Gastroesophageal sphincter (tissue), 3 donors: ENCODE measurements at regions not wholly inside any gene's neighbourhood (a gene's known extent, or its start where the extent isn't known, plus 50 kb on each side); places are given as distances from the start of the nearest gene placed in this dataset.

Source experiments
- POLR2A ChIP-seq, 2 donors: fragments of 450-650 bp; IDR thresholded peaks; one replicate each; pipeline ENCODE4 v1.6.1; 2017; ENCODE audit warnings: antibody characterized with exemption in 2 of 2, mild to moderate bottlenecking in 2 of 2, moderate library complexity in 1 of 2
- TF ChIP-seq, protein P1 (sequence below), 4 experiments: fragments of 200-600 bp in 2 of 4; fragments of 450-650 bp in 2 of 4; sonication (generic) in 1 of 4; IDR thresholded peaks; one replicate each; pipeline ENCODE4 v1.5.1; 2017 to 2019; ENCODE audit warnings: antibody characterized with exemption in 4 of 4, mild to moderate bottlenecking in 2 of 4, moderate library complexity in 2 of 4

DNA sequence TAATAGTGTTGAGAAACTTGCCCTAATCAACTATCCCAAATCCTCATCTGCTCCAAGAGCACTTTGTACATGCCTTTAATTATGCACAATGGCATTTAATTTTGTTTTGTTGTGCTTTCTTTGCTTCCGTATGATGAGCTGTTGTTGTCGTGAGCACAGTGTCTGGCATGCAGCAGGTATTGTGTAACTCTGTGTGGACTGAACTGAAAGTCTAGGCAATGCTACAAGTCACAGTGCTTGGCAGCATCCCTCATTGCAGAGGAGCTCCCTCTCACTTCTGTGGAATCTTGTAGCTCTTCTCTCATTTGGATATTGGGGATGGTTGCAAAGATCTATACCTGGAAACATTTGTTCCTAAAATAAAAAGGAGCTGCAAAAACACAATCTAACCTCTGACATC is 502.2 kb upstream of the CA10 start:
- TF ChIP-seq, protein P1, sequence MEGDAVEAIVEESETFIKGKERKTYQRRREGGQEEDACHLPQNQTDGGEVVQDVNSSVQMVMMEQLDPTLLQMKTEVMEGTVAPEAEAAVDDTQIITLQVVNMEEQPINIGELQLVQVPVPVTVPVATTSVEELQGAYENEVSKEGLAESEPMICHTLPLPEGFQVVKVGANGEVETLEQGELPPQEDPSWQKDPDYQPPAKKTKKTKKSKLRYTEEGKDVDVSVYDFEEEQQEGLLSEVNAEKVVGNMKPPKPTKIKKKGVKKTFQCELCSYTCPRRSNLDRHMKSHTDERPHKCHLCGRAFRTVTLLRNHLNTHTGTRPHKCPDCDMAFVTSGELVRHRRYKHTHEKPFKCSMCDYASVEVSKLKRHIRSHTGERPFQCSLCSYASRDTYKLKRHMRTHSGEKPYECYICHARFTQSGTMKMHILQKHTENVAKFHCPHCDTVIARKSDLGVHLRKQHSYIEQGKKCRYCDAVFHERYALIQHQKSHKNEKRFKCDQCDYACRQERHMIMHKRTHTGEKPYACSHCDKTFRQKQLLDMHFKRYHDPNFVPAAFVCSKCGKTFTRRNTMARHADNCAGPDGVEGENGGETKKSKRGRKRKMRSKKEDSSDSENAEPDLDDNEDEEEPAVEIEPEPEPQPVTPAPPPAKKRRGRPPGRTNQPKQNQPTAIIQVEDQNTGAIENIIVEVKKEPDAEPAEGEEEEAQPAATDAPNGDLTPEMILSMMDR (IDR thresholded peaks at IDR 0.05): no peak
- no peak for TF ChIP-seq POLR2A (IDR thresholded peaks at IDR 0.05)
